ENCODE measurements at regions not wholly inside any gene's neighbourhood (a gene's known extent, or its start where the extent isn't known, plus 50 kb on each side); places are given as distances from the start of the nearest gene placed in this dataset.

- DNase-seq (ENCODE audit: low spot score) = no peak
Observed at GRCh38 chr1:47574451-47575165, 136.8 kb downstream of the FOXD2 start.

- DNase-seq (ENCODE audit: low spot score) = no peak
Observed at GRCh38 chr1:47575855-47576757, 138.3 kb downstream of the FOXD2 start.

- no peak for DNase-seq (ENCODE audit: low spot score)
Observed at GRCh38 chr1:47576758-47577115, 138.9 kb downstream of the FOXD2 start.

GRCh38 chr1:47577303-47578025, 139.6 kb downstream of the FOXD2 start:
- DNase-seq (ENCODE audit: low spot score) = no peak

- no peak for DNase-seq (ENCODE audit: low spot score)
Observed at GRCh38 chr1:47578026-47578720, 140.3 kb downstream of the FOXD2 start.

DNA sequence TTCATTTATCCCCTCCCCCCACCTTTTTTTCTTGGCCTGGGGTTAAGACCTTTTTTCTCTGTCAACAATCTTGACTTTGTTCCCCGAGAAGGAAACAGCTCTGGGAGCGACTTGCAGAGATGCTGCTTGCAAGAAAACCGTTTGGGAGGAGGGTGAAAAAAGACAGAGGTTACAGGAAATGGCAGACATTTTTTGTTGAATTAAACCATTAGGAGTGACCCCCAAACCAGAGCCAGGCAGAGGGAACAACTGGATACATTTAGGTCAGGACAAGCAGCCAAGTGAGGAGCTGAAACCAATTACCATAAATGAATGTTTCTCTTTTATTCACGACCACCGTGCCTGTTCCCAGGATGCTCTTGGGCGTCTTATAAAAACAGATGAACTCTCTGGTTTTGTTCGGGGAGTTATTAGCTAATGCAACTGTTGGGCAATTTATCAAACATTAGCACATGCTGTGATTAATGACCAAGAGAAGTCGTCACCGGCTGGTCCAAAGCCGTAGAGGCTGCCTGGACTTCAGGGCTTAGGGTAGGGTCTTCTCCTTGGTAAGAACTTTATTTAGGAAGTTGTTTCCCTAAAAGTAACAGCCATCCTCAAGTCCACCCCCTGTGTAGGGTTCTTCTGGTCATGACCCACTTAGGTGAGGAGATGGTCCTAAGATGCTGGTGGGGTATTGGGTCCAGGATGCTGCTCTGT, 141.0 kb downstream of the FOXD2 start:
- DNase-seq (ENCODE audit: low spot score) = no peak

DNA sequence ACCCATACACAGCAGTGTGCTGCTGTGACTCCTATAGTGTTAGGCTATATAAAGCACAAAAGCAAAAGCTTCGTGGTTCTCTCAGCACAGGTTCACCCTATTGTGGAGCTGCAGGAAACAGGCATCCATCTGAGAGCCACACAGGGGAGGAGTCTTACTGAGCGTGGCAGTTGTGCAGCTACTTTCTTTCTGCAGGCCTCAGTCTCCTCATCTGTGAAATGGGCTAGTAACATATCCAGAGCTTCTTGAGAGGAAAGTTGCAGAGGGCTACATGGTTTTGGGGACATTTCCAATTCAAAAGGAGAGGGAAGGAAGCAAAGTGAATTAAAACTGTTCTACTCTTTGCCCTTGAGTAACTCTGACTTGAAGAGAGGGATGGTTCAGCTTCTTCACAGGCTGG, 142.0 kb downstream of the FOXD2 start:
- DNase-seq (ENCODE audit: low spot score) = no peak

GRCh38 chr1:47580451-47580995, 142.7 kb downstream of the FOXD2 start:
- no peak for DNase-seq (ENCODE audit: low spot score)

GRCh38 chr1:47582891-47583608, 145.2 kb downstream of the FOXD2 start:
- no peak for DNase-seq (ENCODE audit: low spot score)

GRCh38 chr1:47584249-47584648, 146.4 kb downstream of the FOXD2 start:
- DNase-seq (ENCODE audit: low spot score) = no peak

GRCh38 chr1:47585141-47585902, 147.5 kb downstream of the FOXD2 start:
- no peak for DNase-seq (ENCODE audit: low spot score)

DNA sequence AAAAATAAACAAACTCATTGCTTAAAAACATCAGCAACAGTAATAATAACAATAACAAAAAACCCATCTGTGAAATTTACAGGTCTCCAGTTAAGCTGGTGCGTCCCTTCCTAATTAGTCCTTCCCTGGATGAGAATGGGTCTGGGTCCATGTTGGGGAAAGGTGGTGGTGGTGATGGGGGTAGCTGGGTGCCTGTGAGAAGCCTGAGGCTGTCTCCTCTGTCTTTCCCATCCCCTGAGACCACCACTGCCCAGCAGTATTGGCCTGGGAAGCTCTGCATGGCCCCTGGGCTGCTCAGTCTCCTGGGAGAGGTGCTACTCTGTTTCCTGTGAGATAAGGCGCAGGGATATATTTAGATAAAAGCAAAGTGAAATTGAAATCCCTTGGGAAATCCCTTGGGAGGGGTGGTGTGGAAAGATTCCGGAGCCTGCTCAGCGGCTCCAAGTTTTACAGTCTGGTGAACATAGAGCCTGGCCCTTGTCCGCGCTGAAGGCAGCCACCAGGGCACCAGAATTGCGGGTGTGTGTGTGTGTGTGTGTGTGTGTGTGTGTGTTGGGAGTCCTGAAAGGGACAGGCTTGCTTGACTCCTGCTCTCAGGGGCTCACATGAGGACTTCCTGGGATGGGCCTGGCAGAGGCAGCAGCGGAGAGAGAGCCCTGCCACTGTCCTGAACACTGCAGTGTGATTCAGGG, 150.2 kb downstream of the FOXD2 start:
- no peak for DNase-seq (ENCODE audit: low spot score)

GRCh38 chr1:47590523-47591225, 152.8 kb downstream of the FOXD2 start:
- no peak for DNase-seq (ENCODE audit: low spot score)

DNA sequence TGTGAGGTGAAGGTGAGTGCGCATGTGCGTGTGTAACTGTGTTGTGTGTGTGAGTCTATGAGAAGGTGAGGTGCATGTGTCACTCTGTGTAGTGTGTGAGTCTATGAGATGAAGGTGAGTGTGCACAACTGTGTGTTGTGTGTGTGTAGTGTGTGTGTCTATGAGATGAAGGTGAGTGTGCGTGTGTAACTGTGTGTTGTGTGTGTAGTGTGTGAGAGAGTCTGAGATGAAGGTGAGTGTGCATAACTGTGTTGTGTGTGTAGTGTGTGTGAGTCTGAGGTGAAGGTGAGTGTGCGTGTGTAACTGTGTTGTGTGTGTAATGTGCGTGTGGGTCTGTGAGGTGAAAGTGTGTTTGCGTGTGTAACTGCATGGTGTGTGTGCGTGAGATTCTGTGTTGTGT, 154.0 kb downstream of the FOXD2 start:
- no peak for DNase-seq (ENCODE audit: low spot score)

DNA sequence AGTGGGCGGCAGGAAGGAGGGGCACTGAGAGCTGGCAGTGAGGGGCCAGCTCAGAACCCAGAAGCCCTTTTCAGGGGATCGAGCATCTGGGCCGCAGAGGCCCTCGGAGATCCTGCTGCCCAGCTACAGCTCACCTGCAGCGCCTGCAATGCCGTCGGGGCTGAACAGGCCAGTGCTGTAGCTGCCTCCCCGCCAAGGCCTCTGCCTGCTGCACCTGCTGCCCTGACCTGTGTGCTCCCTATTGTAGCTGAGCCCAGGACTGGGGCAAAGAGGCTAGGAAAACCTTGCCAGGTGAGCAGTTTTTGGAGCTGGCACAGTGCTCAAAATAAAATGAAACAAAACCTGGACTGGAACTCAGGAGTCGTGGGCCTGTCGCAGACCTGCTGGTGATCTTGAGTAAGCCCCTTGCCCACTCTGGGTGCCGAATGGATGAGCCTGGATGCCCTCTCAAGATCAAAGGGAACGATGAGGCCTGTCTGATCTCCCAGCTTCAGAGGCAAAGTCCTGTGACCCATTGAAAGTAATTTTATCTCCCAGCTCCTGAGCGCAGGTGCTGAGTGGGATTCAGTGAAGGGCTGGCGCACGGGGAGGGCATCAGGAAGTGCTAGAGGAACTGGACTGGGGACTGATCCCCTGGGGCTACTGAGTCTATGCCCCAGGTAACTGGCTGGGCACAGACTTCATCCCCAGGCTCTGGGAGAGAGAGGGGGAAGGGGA, 154.6 kb downstream of the FOXD2 start:
- DNase-seq (ENCODE audit: low spot score) = no peak

DNA sequence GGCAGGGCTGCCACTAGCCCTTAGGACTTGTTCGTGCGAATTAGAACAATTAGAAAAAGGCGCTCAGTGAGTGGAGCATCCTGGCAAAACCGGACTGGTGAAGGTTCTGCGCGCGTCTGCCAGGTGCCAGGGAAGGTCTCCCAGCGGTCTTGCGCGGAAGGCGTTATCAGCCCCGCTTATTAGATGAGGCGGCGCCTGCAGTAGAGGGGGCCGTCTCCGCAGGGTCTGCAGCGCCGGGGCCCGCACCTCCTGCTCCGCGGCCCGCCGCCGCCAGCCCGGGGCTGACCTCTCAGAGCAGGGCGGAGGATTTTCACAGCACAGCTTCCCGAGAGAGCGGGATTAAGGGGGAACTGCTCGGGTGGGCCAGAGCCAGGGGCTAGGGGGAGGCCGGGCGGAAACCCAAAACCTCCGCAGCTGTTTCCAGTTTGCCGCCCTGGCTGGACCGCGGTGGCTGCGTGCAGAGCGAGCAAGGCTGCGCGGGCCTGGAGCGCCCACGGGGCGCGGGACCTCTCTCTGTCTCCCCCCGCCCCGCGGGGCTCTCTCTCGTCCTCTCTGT, 155.2 kb downstream of the FOXD2 start:
- DNase-seq (ENCODE audit: low spot score) = no peak

- no peak for DNase-seq (ENCODE audit: low spot score)
Observed at GRCh38 chr1:47593598-47594285, 155.9 kb downstream of the FOXD2 start.
